ENCODE measurements at regions not wholly inside any gene's neighbourhood (a gene's known extent, or its start where the extent isn't known, plus 50 kb on each side); places are given as distances from the start of the nearest gene placed in this dataset.

- no peak for TF ChIP-seq CTCF (IDR thresholded peaks at IDR 0.05)
- no peak for TF ChIP-seq POLR2AphosphoS5 (IDR thresholded peaks at IDR 0.05)
- no peak for TF ChIP-seq POLR2A (IDR thresholded peaks at IDR 0.05)
- no peak for TF ChIP-seq EP300 (IDR thresholded peaks at IDR 0.05)
These were observed 556.8 kb upstream of the LCORL start for GRCh38 chr4:18578307-18578706.

Data from sigmoid colon (tissue), 4 donors.